Peyer's patch (tissue), 4 donors: ENCODE measurements at regions not wholly inside any gene's neighbourhood (a gene's known extent, or its start where the extent isn't known, plus 50 kb on each side); places are given as distances from the start of the nearest gene placed in this dataset.

Experiments
- CTCF ChIP-seq, 6 experiments: fragments of 450-650 bp in 4 of 6; fragments of 200-600 bp in 2 of 6; sonication (generic) in 1 of 6; IDR thresholded peaks; one replicate each; pipeline ENCODE4 v1.5.1; 2017 to 2019; ENCODE audit warnings: antibody characterized with exemption in 6 of 6, mild to moderate bottlenecking in 3 of 6, moderate library complexity in 1 of 6
- POLR2A ChIP-seq, 2 donors: fragments of 450-650 bp; IDR thresholded peaks; one replicate each; pipeline ENCODE4 v1.5.1; 2017; ENCODE audit warnings: antibody characterized with exemption in 2 of 2, mild to moderate bottlenecking in 2 of 2, moderate library complexity in 2 of 2

GRCh38 chr15:96720251-96720650, 389.8 kb downstream of the NR2F2 start:
- no peak for TF ChIP-seq CTCF (IDR thresholded peaks at IDR 0.05)
- no peak for TF ChIP-seq POLR2A (IDR thresholded peaks at IDR 0.05)
